Midbrain (tissue), 1 donor: ENCODE measurements at regions not wholly inside any gene's neighbourhood (a gene's known extent, or its start where the extent isn't known, plus 50 kb on each side); places are given as distances from the start of the nearest gene placed in this dataset.
"Not testable (repeated sequence)": the region's sequence is repeated elsewhere in the genome, so short reads cannot be mapped to it uniquely, and the experiment has no call there.

Experiments used
- DNase-seq: peaks from one replicate; lab custom pipeline; 2025; lab: John Stamatoyannopoulos, UW

- DNase-seq = no peak
These were observed 73.9 kb upstream of the WASF3 start for GRCh38 chr13:26483546-26483945.

- DNase-seq = no peak
These were observed 73.3 kb upstream of the WASF3 start for GRCh38 chr13:26484196-26484595.

GRCh38 chr13:26485288-26485687 is 72.2 kb upstream of the WASF3 start:
- peak; percentile 23 for DNase-seq

- DNase-seq = no peak
These were observed 71.7 kb upstream of the WASF3 start for GRCh38 chr13:26485786-26486185.

GRCh38 chr13:26486550-26486949 is 70.9 kb upstream of the WASF3 start:
- DNase-seq = no peak

GRCh38 chr13:26487781-26488180 is 69.7 kb upstream of the WASF3 start:
- no peak for DNase-seq

- DNase-seq = no peak
These were observed 69.1 kb upstream of the WASF3 start for GRCh38 chr13:26488236-26489003.

- not testable (repeated sequence) for DNase-seq
These were observed 65.2 kb upstream of the WASF3 start for GRCh38 chr13:26492301-26492700.

GRCh38 chr13:26494571-26495195 is 62.8 kb upstream of the WASF3 start:
- no peak for DNase-seq

- no peak for DNase-seq
These were observed 61.7 kb upstream of the WASF3 start for GRCh38 chr13:26495750-26496149.

- DNase-seq = no peak
These were observed 59.4 kb upstream of the WASF3 start for GRCh38 chr13:26497968-26498511.

GRCh38 chr13:26498656-26499601 is 58.6 kb upstream of the WASF3 start:
- no peak for DNase-seq

- no peak for DNase-seq
These were observed 56.7 kb upstream of the WASF3 start for GRCh38 chr13:26500618-26501320.

- no peak for DNase-seq
These were observed 55.8 kb upstream of the WASF3 start for GRCh38 chr13:26501641-26502040.

GRCh38 chr13:26502826-26503225 is 54.7 kb upstream of the WASF3 start:
- DNase-seq = no peak

- DNase-seq = no peak
These were observed 53.5 kb upstream of the WASF3 start for GRCh38 chr13:26503826-26504594.
